ENCODE measurements at regions not wholly inside any gene's neighbourhood (a gene's known extent, or its start where the extent isn't known, plus 50 kb on each side); places are given as distances from the start of the nearest gene placed in this dataset.

DNA sequence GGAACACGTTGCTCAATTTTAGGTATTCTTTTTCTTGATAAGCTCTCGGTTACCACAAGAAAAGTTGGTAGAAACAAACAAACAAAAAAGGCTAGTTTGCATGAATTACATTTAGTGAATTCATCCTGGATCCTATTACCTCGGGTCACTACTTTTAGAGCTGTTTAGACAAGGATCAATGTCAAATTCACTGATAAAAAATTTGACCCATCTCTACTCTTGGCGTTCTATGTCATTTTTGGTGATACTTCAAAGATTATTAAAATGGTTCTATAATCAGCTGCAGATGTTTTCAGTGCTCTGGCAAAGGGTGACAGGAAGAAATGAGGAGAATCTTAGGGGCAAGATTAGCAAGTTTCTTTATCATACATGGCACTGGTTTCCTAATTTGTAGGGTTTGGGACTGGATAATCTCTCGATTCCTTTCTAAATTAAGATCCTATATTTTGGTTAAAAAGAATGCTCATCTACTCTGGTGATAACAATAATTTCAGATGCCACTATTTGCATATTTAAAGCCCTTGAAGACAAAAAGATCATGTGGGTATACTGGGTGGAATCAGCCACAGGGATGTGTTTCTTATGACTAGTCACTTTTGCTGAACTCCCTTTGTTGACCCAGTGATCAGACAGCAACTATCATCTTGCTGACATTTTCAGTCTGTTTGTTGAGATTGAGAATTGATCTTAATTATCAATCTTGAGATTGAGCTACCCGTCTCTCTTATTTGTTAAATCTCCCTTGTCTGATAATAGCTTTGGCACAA, 442.9 kb downstream of the AASDHPPT start:
- WGBS: 55% methylated on average over 6 of the region's 6 CpGs
- H3K9ac ChIP-seq (ENCODE audit: low read depth in 1 of 2, low read length in 2 of 2): no peak overlapping the region
- H3K36me3 ChIP-seq (ENCODE audit: control insufficient read depth in 4 of 4, insufficient read depth in 3 of 4, low read depth in 1 of 4, low read length in 3 of 4): no peaks in the 10 kb centered on the region
- H3K9me3 ChIP-seq (ENCODE audit: control insufficient read depth in 4 of 4, low read length in 3 of 4): no peaks in the 10 kb centered on the region
- H3K4me1 ChIP-seq (ENCODE audit: control insufficient read depth in 4 of 4, insufficient read depth in 4 of 4, low read length in 3 of 4): no peaks in the 10 kb centered on the region
- no peak overlapping the region for H3K27ac ChIP-seq (ENCODE audit: low read depth in 1 of 2, low read length in 2 of 2)
- no peak for DNase-seq (ENCODE audit: low spot score)
- TF ChIP-seq HNF4A (conservative IDR thresholded peaks at IDR 0.05) (no peak), REST (IDR thresholded peaks at IDR 0.05) (no peak), JUND (IDR thresholded peaks at IDR 0.05) (no peak), RXRA (IDR thresholded peaks at IDR 0.05) (no peak), SP1 (IDR thresholded peaks at IDR 0.05) (no peak), MAX (IDR thresholded peaks at IDR 0.05) (no peak)
- TF ChIP-seq, protein P1, sequence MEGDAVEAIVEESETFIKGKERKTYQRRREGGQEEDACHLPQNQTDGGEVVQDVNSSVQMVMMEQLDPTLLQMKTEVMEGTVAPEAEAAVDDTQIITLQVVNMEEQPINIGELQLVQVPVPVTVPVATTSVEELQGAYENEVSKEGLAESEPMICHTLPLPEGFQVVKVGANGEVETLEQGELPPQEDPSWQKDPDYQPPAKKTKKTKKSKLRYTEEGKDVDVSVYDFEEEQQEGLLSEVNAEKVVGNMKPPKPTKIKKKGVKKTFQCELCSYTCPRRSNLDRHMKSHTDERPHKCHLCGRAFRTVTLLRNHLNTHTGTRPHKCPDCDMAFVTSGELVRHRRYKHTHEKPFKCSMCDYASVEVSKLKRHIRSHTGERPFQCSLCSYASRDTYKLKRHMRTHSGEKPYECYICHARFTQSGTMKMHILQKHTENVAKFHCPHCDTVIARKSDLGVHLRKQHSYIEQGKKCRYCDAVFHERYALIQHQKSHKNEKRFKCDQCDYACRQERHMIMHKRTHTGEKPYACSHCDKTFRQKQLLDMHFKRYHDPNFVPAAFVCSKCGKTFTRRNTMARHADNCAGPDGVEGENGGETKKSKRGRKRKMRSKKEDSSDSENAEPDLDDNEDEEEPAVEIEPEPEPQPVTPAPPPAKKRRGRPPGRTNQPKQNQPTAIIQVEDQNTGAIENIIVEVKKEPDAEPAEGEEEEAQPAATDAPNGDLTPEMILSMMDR (IDR thresholded peaks at IDR 0.05; ENCODE audit: low read depth, low read length, missing input control): no peak
- no peak overlapping the region for H3K4me3 ChIP-seq (ENCODE audit: low read depth in 1 of 3, low read length in 3 of 3)
- H3K27me3 ChIP-seq (ENCODE audit: control insufficient read depth in 4 of 4, insufficient read depth in 4 of 4, low read length in 3 of 4): no peaks in the 10 kb centered on the region

GRCh38 chr11:106520920-106521319, 443.5 kb downstream of the AASDHPPT start:
- Histone ChIP-seq H3K4me3 (ENCODE audit: low read depth in 1 of 3, low read length in 3 of 3) (no peak overlapping the region), H3K9ac (ENCODE audit: low read depth in 1 of 2, low read length in 2 of 2) (no peak overlapping the region), H3K4me1 (ENCODE audit: control insufficient read depth in 4 of 4, insufficient read depth in 4 of 4, low read length in 3 of 4) (no peaks in the 10 kb centered on the region), H3K36me3 (ENCODE audit: control insufficient read depth in 4 of 4, insufficient read depth in 3 of 4, low read depth in 1 of 4, low read length in 3 of 4) (no peaks in the 10 kb centered on the region), H3K27ac (ENCODE audit: low read depth in 1 of 2, low read length in 2 of 2) (no peak overlapping the region), H3K27me3 (ENCODE audit: control insufficient read depth in 4 of 4, insufficient read depth in 4 of 4, low read length in 3 of 4) (no peaks in the 10 kb centered on the region), H3K9me3 (ENCODE audit: control insufficient read depth in 4 of 4, low read length in 3 of 4) (no peaks in the 10 kb centered on the region)
- WGBS: 80% methylated on average over 1 of the region's 1 CpG
- DNase-seq (ENCODE audit: low spot score): no peak
- TF ChIP-seq, protein P1 (IDR thresholded peaks at IDR 0.05; ENCODE audit: low read depth, low read length, missing input control): no peak
- no peak for TF ChIP-seq EGR1 (IDR thresholded peaks at IDR 0.05; ENCODE audit: low read depth in 2 of 2)
- TF ChIP-seq REST (IDR thresholded peaks at IDR 0.05): no peak
- TF ChIP-seq GABPA (IDR thresholded peaks at IDR 0.05 in 1 of 2, conservative IDR thresholded peaks at IDR 0.05 in 1 of 2): no peak
- TF ChIP-seq HNF4G (IDR thresholded peaks at IDR 0.05): no peak
- no peak for TF ChIP-seq FOXA1 (IDR thresholded peaks at IDR 0.05)
- no peak for TF ChIP-seq HNF4A (conservative IDR thresholded peaks at IDR 0.05)
